ENCODE measurements at regions not wholly inside any gene's neighbourhood (a gene's known extent, or its start where the extent isn't known, plus 50 kb on each side); places are given as distances from the start of the nearest gene placed in this dataset.

DNA sequence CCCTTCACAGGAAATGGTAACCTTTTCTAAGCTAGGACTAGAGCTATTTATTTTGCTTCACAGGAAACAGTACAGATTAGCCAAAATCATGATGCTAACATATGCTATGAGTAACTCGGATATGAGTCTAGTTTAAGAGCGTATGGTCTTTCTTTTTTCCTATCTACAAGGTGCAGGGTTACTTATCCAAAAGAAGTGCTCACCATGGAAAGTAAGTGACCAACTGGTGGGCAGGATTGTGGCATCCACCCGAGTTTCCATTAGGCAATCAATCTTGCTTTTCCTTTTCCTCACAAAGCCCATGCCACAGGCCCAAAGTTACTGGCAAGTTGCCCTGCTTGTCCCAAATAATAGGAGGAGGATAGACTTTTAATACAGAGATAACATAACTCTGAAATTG lies 765.1 kb upstream of the POM121L12 start:
- TF ChIP-seq, protein P1, sequence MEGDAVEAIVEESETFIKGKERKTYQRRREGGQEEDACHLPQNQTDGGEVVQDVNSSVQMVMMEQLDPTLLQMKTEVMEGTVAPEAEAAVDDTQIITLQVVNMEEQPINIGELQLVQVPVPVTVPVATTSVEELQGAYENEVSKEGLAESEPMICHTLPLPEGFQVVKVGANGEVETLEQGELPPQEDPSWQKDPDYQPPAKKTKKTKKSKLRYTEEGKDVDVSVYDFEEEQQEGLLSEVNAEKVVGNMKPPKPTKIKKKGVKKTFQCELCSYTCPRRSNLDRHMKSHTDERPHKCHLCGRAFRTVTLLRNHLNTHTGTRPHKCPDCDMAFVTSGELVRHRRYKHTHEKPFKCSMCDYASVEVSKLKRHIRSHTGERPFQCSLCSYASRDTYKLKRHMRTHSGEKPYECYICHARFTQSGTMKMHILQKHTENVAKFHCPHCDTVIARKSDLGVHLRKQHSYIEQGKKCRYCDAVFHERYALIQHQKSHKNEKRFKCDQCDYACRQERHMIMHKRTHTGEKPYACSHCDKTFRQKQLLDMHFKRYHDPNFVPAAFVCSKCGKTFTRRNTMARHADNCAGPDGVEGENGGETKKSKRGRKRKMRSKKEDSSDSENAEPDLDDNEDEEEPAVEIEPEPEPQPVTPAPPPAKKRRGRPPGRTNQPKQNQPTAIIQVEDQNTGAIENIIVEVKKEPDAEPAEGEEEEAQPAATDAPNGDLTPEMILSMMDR (IDR thresholded peaks at IDR 0.05; ENCODE audit: insufficient read depth, low read length, poor library complexity, severe bottlenecking) = no peak
- TF ChIP-seq EZH2phosphoT487 (conservative IDR thresholded peaks at IDR 0.05; ENCODE audit: low read length) = no peak
